K562 (cell line): ENCODE measurements at regions not wholly inside any gene's neighbourhood (a gene's known extent, or its start where the extent isn't known, plus 50 kb on each side); places are given as distances from the start of the nearest gene placed in this dataset.
A peak's percentile ranks its signal among the peaks of the same experiment; 100 is the strongest.

ENCODE experiments used
- ATAC-seq: fragments of 200-7000 bp; cut with Tn5 transposase; 3 replicates; pipeline ENCODE4 v1.9.1; 2020; ENCODE audit warnings: moderate library complexity
- BruUV-seq: library from RNA; stranded (reverse); fragments of 400-500 nt; replicated peaks from 2 replicates; lab custom pipeline; 2021; lab: Mats Ljungman, UMichigan
- CTCF ChIA-PET: fragments of 300-600 bp; formaldehyde crosslinking; extraction: SDS; loops from one replicate; lab custom pipeline; 2021; ENCODE audit warnings: low intra/inter-chr PET ratio; lab: Yijun Ruan, JAX
- POLR2A ChIA-PET: fragments of 300-600, 350-650 bp; sonication (Branson Sonifier 250); formaldehyde crosslinking; extraction: SDS; loops from one replicate; lab custom pipeline; 2021; ENCODE audit warnings: antibody characterized with exemption, inconsistent platforms; lab: Yijun Ruan, JAX
- DNase-seq, 4 experiments: peaks; one replicate each; pipeline versions ENCODE4 v3.0.0 to v3.0.0-alpha.2; 2011 to 2018; ENCODE audit warnings: low spot score in 3 of 4, mixed read lengths in 3 of 4; ENCODE audit errors: extremely low read depth in 1 of 4
- FAIRE-seq: peaks from 2 replicates; lab custom pipeline; 2011; peaks lifted over from hg19 to GRCh38; lab: Jason Lieb, UNC
- H2AFZ ChIP-seq: 2 replicates; pipeline ENCODE4 v1.6.0; 2011; ENCODE audit warnings: low read depth, low read length, control low read depth, inconsistent platforms
- H3K27ac ChIP-seq: fragments of 200-600 bp; 3 replicates; pipeline ENCODE4 v1.8.0; 2011; ENCODE audit warnings: low read depth, mild to moderate bottlenecking, control low read depth, inconsistent platforms, low read length, moderate library complexity, mixed read lengths; ENCODE audit errors: extremely low read depth
- H3K27me3 ChIP-seq, 2 experiments: fragments of 300-600 bp in 1 of 2; 2 replicates in 1 of 2; 3 replicates in 1 of 2; pipeline versions ENCODE4 v1.6.0 to v1.8.0; 2011; ENCODE audit warnings: inconsistent platforms in 2 of 2, low read length in 2 of 2, mild to moderate bottlenecking in 1 of 2, mixed read lengths in 1 of 2, moderate library complexity in 1 of 2; ENCODE audit not compliant: control insufficient read depth in 2 of 2, insufficient read depth in 2 of 2
- H3K36me3 ChIP-seq: fragments of 300-600 bp; 3 replicates; pipeline ENCODE4 v1.8.0; 2011; ENCODE audit warnings: mild to moderate bottlenecking, low read length, inconsistent platforms; ENCODE audit not compliant: control insufficient read depth, insufficient read depth
- H3K4me1 ChIP-seq, 2 experiments: fragments of 200-600 bp in 1 of 2; replicated peaks in 1 of 2; 2 replicates in 1 of 2; 3 replicates in 1 of 2; pipeline versions ENCODE4 v1.5.1 to v1.8.0; 2011; ENCODE audit warnings: inconsistent platforms in 2 of 2, low read length in 2 of 2, mild to moderate bottlenecking in 1 of 2, mixed read lengths in 1 of 2, moderate library complexity in 1 of 2; ENCODE audit not compliant: control insufficient read depth in 2 of 2, insufficient read depth in 2 of 2
- H3K4me2 ChIP-seq: 2 replicates; pipeline ENCODE4 v1.6.1; 2011; ENCODE audit warnings: low read length, control low read depth, inconsistent platforms, mixed read lengths; ENCODE audit not compliant: insufficient read depth
- H3K4me3 ChIP-seq: fragments of 200-600 bp; sonication (generic), shearing (Covaris generic); 2 replicates; pipeline ENCODE4 v1.5.1; 2016; ENCODE audit warnings: control low read depth, inconsistent platforms
- H3K79me2 ChIP-seq: fragments of 200-600 bp; 3 replicates; pipeline ENCODE4 v1.8.0; 2011; ENCODE audit warnings: low read length, inconsistent platforms; ENCODE audit not compliant: control insufficient read depth, insufficient read depth
- H3K9ac ChIP-seq, 2 experiments: 2 replicates each; pipeline versions ENCODE4 v1.6.0 to v1.6.1; 2011; ENCODE audit warnings: low read depth in 2 of 2, low read length in 2 of 2, control low read depth in 1 of 2, inconsistent platforms in 1 of 2, mild to moderate bottlenecking in 1 of 2, mixed read lengths in 1 of 2; ENCODE audit not compliant: insufficient read depth in 1 of 2
- H3K9me1 ChIP-seq: one replicate; pipeline ENCODE4 v1.6.0; 2011; ENCODE audit warnings: inconsistent platforms, mild to moderate bottlenecking, low read length, moderate library complexity; ENCODE audit not compliant: control insufficient read depth, insufficient read depth
- H3K9me3 ChIP-seq: replicated peaks from 2 replicates; pipeline ENCODE4 v1.5.1; 2011; ENCODE audit warnings: low read depth, low read length, inconsistent platforms; ENCODE audit not compliant: control insufficient read depth, insufficient read depth
- H4K20me1 ChIP-seq: replicated peaks from 2 replicates; pipeline ENCODE4 v1.6.1; 2011; ENCODE audit warnings: low read length, inconsistent platforms, mixed read lengths; ENCODE audit not compliant: control insufficient read depth, insufficient read depth
- CHAMP1 ChIP-seq: fragments of 450-650 bp; IDR thresholded peaks from 2 replicates; pipeline ENCODE4 v1.6.1; 2016; ENCODE audit warnings: mild to moderate bottlenecking
- CTBP1 ChIP-seq: fragments of 450-650 bp; IDR thresholded peaks from 2 replicates; pipeline ENCODE4 v1.6.1; 2016; ENCODE audit warnings: borderline replicate concordance
- ID3 ChIP-seq, 2 experiments: fragments of 250-450 bp in 1 of 2; fragments of 450-650 bp in 1 of 2; sonication (Bioruptor Pico) in 1 of 2; IDR thresholded peaks; 2 replicates each; pipeline versions ENCODE4 v1.6.1 to v1.8.0; 2016 to 2021; ENCODE audit warnings: mild to moderate bottlenecking in 2 of 2, moderate library complexity in 2 of 2, missing compliant biosample characterization in 1 of 2, missing genetic modification characterization in 1 of 2
- POLR3G ChIP-seq: IDR thresholded peaks from 2 replicates; pipeline ENCODE4 v1.6.1; 2011; ENCODE audit not compliant: insufficient read length, insufficient replicate concordance; ENCODE audit errors: extremely low read depth
- RFX1 ChIP-seq: fragments of 450-650 bp; IDR thresholded peaks from 2 replicates; pipeline ENCODE4 v1.6.1; 2016; ENCODE audit warnings: mild to moderate bottlenecking, moderate library complexity
- SMARCA5 ChIP-seq: fragments of 450-650 bp; IDR thresholded peaks from 2 replicates; pipeline ENCODE4 v1.6.1; 2016
- TGIF2 ChIP-seq: sonication (generic); formaldehyde crosslinking; IDR thresholded peaks from 2 replicates; pipeline ENCODE4 v1.8.1; 2022; ENCODE audit warnings: mild to moderate bottlenecking, missing genetic modification reagents, moderate library complexity
- XRCC3 ChIP-seq: fragments of 450-650 bp; IDR thresholded peaks from 2 replicates; pipeline ENCODE4 v1.6.1; 2017; ENCODE audit warnings: mild to moderate bottlenecking, moderate library complexity
- ZBTB12 ChIP-seq: fragments of 250-450 bp; sonication (Bioruptor Pico); IDR thresholded peaks from 2 replicates; pipeline ENCODE4 v1.4.0; 2020
- ZBTB5 ChIP-seq: fragments of 450-650 bp; IDR thresholded peaks from 2 replicates; pipeline ENCODE4 v1.6.1; 2017; ENCODE audit warnings: antibody characterized with exemption
- ZNF197 ChIP-seq: fragments of 200-800 bp; sonication (Bioruptor generic); IDR thresholded peaks from 2 replicates; pipeline ENCODE4 v1.6.1; 2016; ENCODE audit warnings: low read depth, missing genetic modification characterization, missing compliant biosample characterization
- WGBS: fragments of 100-300 bp; shearing (Covaris generic); methylation state at CpG from one replicate; pipeline ENCODE4 v1.1.6; 2016; ENCODE audit warnings: low coverage, mixed read lengths; ENCODE audit not compliant: insufficient coverage; ENCODE audit errors: missing lambda C conversion rate; 5-methylcytosine and 5-hydroxymethylcytosine counted together
- in situ Hi-C: fragments of 300-500 bp; cut with MboI; formaldehyde crosslinking; loops from 4 replicates; pipeline ENCODE4 v1.15.0; 2018; ENCODE audit warnings: inconsistent platforms, mixed read lengths
- intact Hi-C: fragments of 100-400 bp; cut with micrococcal nuclease; formaldehyde crosslinking; loops from 2 replicates; pipeline ENCODE4 v1.14.2; 2022

GRCh38 chr12:47414511-47414910, 291.3 kb downstream of the RPAP3 start:
- H3K4me1 ChIP-seq, result no peaks in the 10 kb centered on the region
- in situ Hi-C loops (no loop called here), intact Hi-C loops (no loop called here)
- H3K9me1 ChIP-seq, result no peaks in the 10 kb centered on the region
- no peaks in the 10 kb centered on the region for H3K9me3 ChIP-seq
- BruUV-seq, result no TSS peak
- H3K4me2 ChIP-seq, result no peak overlapping the region
- no peaks in the 10 kb centered on the region for H4K20me1 ChIP-seq
- no peaks in the 10 kb centered on the region for H3K79me2 ChIP-seq
- H3K36me3 ChIP-seq, result no peaks in the 10 kb centered on the region
- H3K27me3 ChIP-seq, result peaks cover 6 to 10% of the 10 kb centered on the region in 2 experiments; a peak in 4 of 5 replicates
- no peak overlapping the region for H3K4me3 ChIP-seq
- CTCF ChIA-PET, result no interaction called here
- POLR2A ChIA-PET, result no interaction called here
- H3K27ac ChIP-seq, result no peak overlapping the region
- no peak for TF ChIP-seq XRCC3
- peak; percentile 12; the same call in 1 of the 2 replicates for TF ChIP-seq RFX1
- 15% methylated on average over 3 of the region's 3 CpGs for WGBS
- H3K9ac ChIP-seq, result no peak overlapping the region
- FAIRE-seq (no peak), DNase-seq (no peak), ATAC-seq (no peak)
- H2AFZ ChIP-seq, result no peak overlapping the region

- intact Hi-C loops, result no loop called here
- no peak for DNase-seq
- Histone ChIP-seq H3K4me3 (no peak overlapping the region), H3K9me3 (no peaks in the 10 kb centered on the region), H3K4me2 (no peak overlapping the region), H3K79me2 (no peaks in the 10 kb centered on the region), H3K9ac (no peak overlapping the region), H3K4me1 (no peaks in the 10 kb centered on the region), H3K36me3 (no peaks in the 10 kb centered on the region), H2AFZ (no peak overlapping the region), H3K9me1 (no peaks in the 10 kb centered on the region), H3K27ac (no peak overlapping the region), H4K20me1 (no peaks in the 10 kb centered on the region), H3K27me3 (peaks cover 0 to 9% of the 10 kb centered on the region in 2 experiments; a peak in 2 of 5 replicates)
- no TSS peak for BruUV-seq
- no peak for FAIRE-seq
- CTCF ChIA-PET, result no interaction called here
- ATAC-seq, result no peak
- in situ Hi-C loops, result no loop called here
- POLR2A ChIA-PET, result no interaction called here
- TF ChIP-seq CTBP1 (no peak), ZBTB5 (no peak), TGIF2 (CRISPR knock-in tag) (no peak), ID3 (CRISPR knock-in tag; IDR thresholded peaks at IDR 0.05) (no peak), ID3 (tag; IDR thresholded peaks at IDR 0.05) (no peak), CHAMP1 (no peak), ZBTB12 (no peak), ZNF197 (CRISPR knock-in tag) (no peak), SMARCA5 (no peak), POLR3G (no peak)
These were observed 292.0 kb downstream of the RPAP3 start for GRCh38 chr12:47413806-47414205.
